ENCODE measurements at regions not wholly inside any gene's neighbourhood (a gene's known extent, or its start where the extent isn't known, plus 50 kb on each side); places are given as distances from the start of the nearest gene placed in this dataset.
"Not testable (repeated sequence)": the region's sequence is repeated elsewhere in the genome, so short reads cannot be mapped to it uniquely, and the experiment has no call there.

- no peak for ATAC-seq
- TF ChIP-seq PATZ1 (CRISPR knock-in tag; IDR thresholded peaks at IDR 0.05; ENCODE audit: borderline replicate concordance) (no peak), CSRNP3 (CRISPR knock-in tag; IDR thresholded peaks at IDR 0.05) (no peak), CSDC2 (CRISPR knock-in tag; IDR thresholded peaks at IDR 0.05) (no peak), TSHZ2 (CRISPR knock-in tag; IDR thresholded peaks at IDR 0.05) (no peak), RARB (CRISPR knock-in tag; IDR thresholded peaks at IDR 0.05) (no peak)
Observed at GRCh38 chr3:20482350-20482749, 296.3 kb upstream of the SGO1 start.

- ATAC-seq, result no peak
- no peak for TF ChIP-seq TOX (CRISPR knock-in tag; IDR thresholded peaks at IDR 0.05; ENCODE audit: borderline replicate concordance)
- no peak for TF ChIP-seq ZNF565 (CRISPR knock-in tag; conservative IDR thresholded peaks at IDR 0.05; ENCODE audit: low read depth)
- no peak for TF ChIP-seq BACH2 (CRISPR knock-in tag; IDR thresholded peaks at IDR 0.05; ENCODE audit: borderline replicate concordance)
- no peak for TF ChIP-seq ZFP3 (CRISPR knock-in tag; IDR thresholded peaks at IDR 0.05)
- TF ChIP-seq ZFP30 (CRISPR knock-in tag; IDR thresholded peaks at IDR 0.05), result no peak
Observed at GRCh38 chr3:20480786-20481365, 294.9 kb upstream of the SGO1 start.

- ATAC-seq, result no peak
Observed at GRCh38 chr3:20478436-20478835, 292.4 kb upstream of the SGO1 start.

GRCh38 chr3:20464237-20464636 lies 278.2 kb upstream of the SGO1 start:
- ATAC-seq, result not testable (repeated sequence)

More at GRCh38 chr3:20478436-20478835, 292.4 kb upstream of the SGO1 start:
- TF ChIP-seq TCF4 (CRISPR knock-in tag; IDR thresholded peaks at IDR 0.05; ENCODE audit: borderline replicate concordance) (no peak), RARB (CRISPR knock-in tag; IDR thresholded peaks at IDR 0.05) (no peak), TOX (CRISPR knock-in tag; IDR thresholded peaks at IDR 0.05; ENCODE audit: borderline replicate concordance) (no peak)

- TF ChIP-seq CREB5 (CRISPR knock-in tag; IDR thresholded peaks at IDR 0.05; ENCODE audit: low read depth), result no peak
- ATAC-seq, result no peak
Observed at GRCh38 chr3:20462723-20463122, 276.7 kb upstream of the SGO1 start.

GRCh38 chr3:20462226-20462625 lies 276.2 kb upstream of the SGO1 start:
- ATAC-seq, result no peak
- TF ChIP-seq TSHZ2 (CRISPR knock-in tag; IDR thresholded peaks at IDR 0.05) (no peak), ZNF565 (CRISPR knock-in tag; conservative IDR thresholded peaks at IDR 0.05; ENCODE audit: low read depth) (no peak), CSRNP3 (CRISPR knock-in tag; IDR thresholded peaks at IDR 0.05) (no peak), BACH2 (CRISPR knock-in tag; IDR thresholded peaks at IDR 0.05; ENCODE audit: borderline replicate concordance) (no peak), ARNTL (CRISPR knock-in tag; IDR thresholded peaks at IDR 0.05; ENCODE audit: borderline replicate concordance, low read depth) (no peak), ZNF70 (CRISPR knock-in tag; IDR thresholded peaks at IDR 0.05) (no peak), CSDC2 (CRISPR knock-in tag; IDR thresholded peaks at IDR 0.05) (no peak), PPARA (CRISPR knock-in tag; IDR thresholded peaks at IDR 0.05; ENCODE audit: borderline replicate concordance) (no peak), POU6F1 (CRISPR knock-in tag; IDR thresholded peaks at IDR 0.05; ENCODE audit: borderline replicate concordance, low read depth) (no peak), ISL1 (CRISPR knock-in tag; IDR thresholded peaks at IDR 0.05) (no peak), TCF4 (CRISPR knock-in tag; IDR thresholded peaks at IDR 0.05; ENCODE audit: borderline replicate concordance) (no peak), ZNF8 (CRISPR knock-in tag; IDR thresholded peaks at IDR 0.05) (no peak)

All from SK-N-SH treated with all-trans-retinoic acid at 6 μM for 48 hours (cell line).